ENCODE measurements at regions not wholly inside any gene's neighbourhood (a gene's known extent, or its start where the extent isn't known, plus 50 kb on each side); places are given as distances from the start of the nearest gene placed in this dataset.

DNA sequence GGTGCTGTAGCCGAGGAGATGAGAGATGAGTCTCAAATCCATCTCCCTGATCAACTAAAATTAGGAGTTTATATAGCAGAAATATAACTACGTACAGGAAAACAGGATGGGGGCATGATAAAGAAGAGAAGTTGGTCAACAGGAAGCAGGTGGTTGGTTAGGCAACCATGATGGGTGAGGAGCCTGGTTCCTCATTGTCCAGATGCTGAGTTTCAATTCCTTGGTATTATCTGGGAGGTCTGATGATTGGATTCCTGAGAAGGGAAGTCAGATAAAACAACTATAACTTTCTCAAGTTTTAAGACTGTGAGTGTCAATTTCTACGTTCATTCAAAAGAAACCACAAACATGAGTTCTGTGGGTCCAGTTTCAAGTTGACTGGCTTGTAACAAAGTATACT is 323.9 kb downstream of the MTRR start:
- ChIA-PET POLR2A (no interaction called here), RAD21 (ENCODE audit: unreplicated experiment) (no interaction called here), SMC1A (ENCODE audit: uncharacterized antibody, unreplicated experiment) (no interaction called here), CTCF (no interaction called here)
- BruUV-seq (replicated peaks) = no TSS peak
- intact Hi-C loops (cut with micrococcal nuclease; ENCODE audit: unreplicated experiment) = no loop called here
- no peaks in the 10 kb centered on the region for H3K9me3 ChIP-seq (replicated peaks; ENCODE audit: control insufficient read depth, insufficient read depth, low read length)
- no peak for FAIRE-seq
- WGBS (ENCODE audit: insufficient coverage, insufficient replicate concordance, low lambda C conversion rate, missing lambda C conversion rate) = 4% methylated on average over 3 of the region's 3 CpGs
- no peak overlapping the region for H3K4me3 ChIP-seq
- no peaks in the 10 kb centered on the region for H3K79me2 ChIP-seq (ENCODE audit: control insufficient read depth, insufficient read depth, low read length)
- no peak overlapping the region for H2AFZ ChIP-seq (ENCODE audit: control insufficient read depth, low read depth, low read length)
- H4K20me1 ChIP-seq (ENCODE audit: control insufficient read depth, insufficient read depth) = no peaks in the 10 kb centered on the region
- TF ChIP-seq ZNF217 (IDR thresholded peaks at IDR 0.05) (no peak), ZSCAN29 (IDR thresholded peaks at IDR 0.05) (no peak), HDAC2 (IDR thresholded peaks at IDR 0.05) (no peak), FOS (IDR thresholded peaks at IDR 0.05; ENCODE audit: borderline replicate concordance, extremely low read depth, insufficient read length) (no peak), POLR2A (IDR thresholded peaks at IDR 0.05; ENCODE audit: low read depth, low read length) (no peak), ASH2L (IDR thresholded peaks at IDR 0.05; ENCODE audit: borderline replicate concordance, low read depth) (no peak), ZBED1 (IDR thresholded peaks at IDR 0.05; ENCODE audit: borderline replicate concordance) (no peak), NFYB (IDR thresholded peaks at IDR 0.05; ENCODE audit: insufficient read depth, low read depth, low read length) (no peak), TAF1 (IDR thresholded peaks at IDR 0.05; ENCODE audit: borderline replicate concordance, low read depth, low read length) (no peak), STAT3 (IDR thresholded peaks at IDR 0.05; ENCODE audit: low read depth, low read length) (no peak)
- TF ChIP-seq, protein P1, sequence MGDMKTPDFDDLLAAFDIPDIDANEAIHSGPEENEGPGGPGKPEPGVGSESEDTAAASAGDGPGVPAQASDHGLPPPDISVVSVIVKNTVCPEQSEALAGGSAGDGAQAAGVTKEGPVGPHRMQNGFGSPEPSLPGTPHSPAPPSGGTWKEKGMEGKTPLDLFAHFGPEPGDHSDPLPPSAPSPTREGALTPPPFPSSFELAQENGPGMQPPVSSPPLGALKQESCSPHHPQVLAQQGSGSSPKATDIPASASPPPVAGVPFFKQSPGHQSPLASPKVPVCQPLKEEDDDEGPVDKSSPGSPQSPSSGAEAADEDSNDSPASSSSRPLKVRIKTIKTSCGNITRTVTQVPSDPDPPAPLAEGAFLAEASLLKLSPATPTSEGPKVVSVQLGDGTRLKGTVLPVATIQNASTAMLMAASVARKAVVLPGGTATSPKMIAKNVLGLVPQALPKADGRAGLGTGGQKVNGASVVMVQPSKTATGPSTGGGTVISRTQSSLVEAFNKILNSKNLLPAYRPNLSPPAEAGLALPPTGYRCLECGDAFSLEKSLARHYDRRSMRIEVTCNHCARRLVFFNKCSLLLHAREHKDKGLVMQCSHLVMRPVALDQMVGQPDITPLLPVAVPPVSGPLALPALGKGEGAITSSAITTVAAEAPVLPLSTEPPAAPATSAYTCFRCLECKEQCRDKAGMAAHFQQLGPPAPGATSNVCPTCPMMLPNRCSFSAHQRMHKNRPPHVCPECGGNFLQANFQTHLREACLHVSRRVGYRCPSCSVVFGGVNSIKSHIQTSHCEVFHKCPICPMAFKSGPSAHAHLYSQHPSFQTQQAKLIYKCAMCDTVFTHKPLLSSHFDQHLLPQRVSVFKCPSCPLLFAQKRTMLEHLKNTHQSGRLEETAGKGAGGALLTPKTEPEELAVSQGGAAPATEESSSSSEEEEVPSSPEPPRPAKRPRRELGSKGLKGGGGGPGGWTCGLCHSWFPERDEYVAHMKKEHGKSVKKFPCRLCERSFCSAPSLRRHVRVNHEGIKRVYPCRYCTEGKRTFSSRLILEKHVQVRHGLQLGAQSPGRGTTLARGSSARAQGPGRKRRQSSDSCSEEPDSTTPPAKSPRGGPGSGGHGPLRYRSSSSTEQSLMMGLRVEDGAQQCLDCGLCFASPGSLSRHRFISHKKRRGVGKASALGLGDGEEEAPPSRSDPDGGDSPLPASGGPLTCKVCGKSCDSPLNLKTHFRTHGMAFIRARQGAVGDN (IDR thresholded peaks at IDR 0.05) = no peak
- ATAC-seq = no peak
- H3K36me3 ChIP-seq (ENCODE audit: control insufficient read depth in 2 of 2, insufficient read depth in 2 of 2, low read length in 1 of 2) = no peaks in the 10 kb centered on the region
- no peak overlapping the region for H3K9ac ChIP-seq (ENCODE audit: control insufficient read depth, insufficient read depth, low read length)
- no peaks in the 10 kb centered on the region for H3K4me1 ChIP-seq (ENCODE audit: control insufficient read depth, insufficient read depth, low read length)
- H3K27ac ChIP-seq (ENCODE audit: control insufficient read depth, insufficient read depth) = no peak overlapping the region
- no peak overlapping the region for H3K4me2 ChIP-seq (ENCODE audit: control insufficient read depth, insufficient read depth)
- in situ Hi-C loops (cut with MboI) = no loop called here
- H3K27me3 ChIP-seq (replicated peaks in 1 of 2; ENCODE audit: control insufficient read depth in 2 of 2, insufficient read depth in 2 of 2, low read length in 1 of 2) = no peaks in the 10 kb centered on the region
- no peak for DNase-seq (ENCODE audit: low read depth, low spot score)

Data from GM12878 (cell line).